GM19467 (cell line): ENCODE measurements at regions not wholly inside any gene's neighbourhood (a gene's known extent, or its start where the extent isn't known, plus 50 kb on each side); places are given as distances from the start of the nearest gene placed in this dataset.
"Not testable (repeated sequence)": the region's sequence is repeated elsewhere in the genome, so short reads cannot be mapped to it uniquely, and the experiment has no call there.

Source experiments
- ATAC-seq: cut with Tn5 transposase; IDR thresholded peaks from one replicate; pipeline ENCODE4 v1.9.1; 2021; ENCODE audit warnings: mild to moderate bottlenecking, moderate library complexity; ENCODE audit not compliant: unreplicated experiment

DNA sequence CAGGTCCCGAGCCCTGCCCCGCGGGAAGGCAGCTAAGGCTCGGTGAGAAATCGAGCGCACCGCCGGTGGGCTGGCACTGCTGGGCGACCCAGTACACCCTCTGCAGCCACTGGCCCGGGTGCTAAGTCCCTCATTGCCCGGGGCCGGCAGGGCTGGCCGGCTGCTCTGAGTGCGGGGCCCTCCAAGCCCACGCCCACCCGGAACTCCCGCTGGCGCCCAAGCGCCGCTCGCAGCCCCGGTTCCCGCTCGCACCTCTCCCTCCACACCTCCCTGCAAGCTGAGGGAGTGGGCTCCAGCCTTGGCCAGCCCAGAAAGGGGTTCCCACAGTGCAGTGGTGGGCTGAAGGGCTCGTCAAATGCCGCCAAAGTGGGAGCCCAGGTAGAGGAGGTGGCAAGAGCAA lies 63.2 kb upstream of the IER3 start:
- not testable (repeated sequence) for ATAC-seq

DNA sequence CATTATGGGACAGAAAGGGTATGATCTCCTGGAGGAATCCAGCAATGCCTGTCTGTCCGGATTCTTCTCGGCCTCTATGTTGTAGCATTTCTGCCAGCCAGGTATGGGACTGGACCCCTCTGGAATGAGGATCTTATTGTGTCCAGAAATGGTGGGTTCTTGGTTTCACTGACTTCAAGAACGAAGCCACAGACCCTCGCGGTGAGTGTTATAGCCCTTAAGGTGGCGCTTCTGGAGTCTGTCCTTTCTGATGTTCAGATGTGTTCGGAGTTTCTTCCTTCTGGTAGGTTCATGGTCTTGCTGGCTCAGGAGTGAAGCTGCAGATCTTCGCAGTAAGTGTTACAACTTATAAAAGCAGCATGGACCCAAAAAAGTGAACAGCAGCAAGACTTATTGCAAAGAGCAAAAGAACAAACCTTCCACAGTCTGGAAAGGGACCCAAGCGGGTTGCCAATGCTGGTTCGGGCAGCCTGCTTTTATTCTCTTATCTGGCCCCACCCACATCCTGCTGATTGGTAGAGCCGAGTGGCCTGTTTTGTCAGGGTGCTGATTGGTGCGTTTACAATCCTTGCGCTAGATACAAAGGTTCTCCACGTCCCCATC lies 62.3 kb upstream of the IER3 start:
- no peak for ATAC-seq

- no peak for ATAC-seq
These were observed 60.0 kb upstream of the IER3 start for GRCh38 chr6:30804333-30804732.

DNA sequence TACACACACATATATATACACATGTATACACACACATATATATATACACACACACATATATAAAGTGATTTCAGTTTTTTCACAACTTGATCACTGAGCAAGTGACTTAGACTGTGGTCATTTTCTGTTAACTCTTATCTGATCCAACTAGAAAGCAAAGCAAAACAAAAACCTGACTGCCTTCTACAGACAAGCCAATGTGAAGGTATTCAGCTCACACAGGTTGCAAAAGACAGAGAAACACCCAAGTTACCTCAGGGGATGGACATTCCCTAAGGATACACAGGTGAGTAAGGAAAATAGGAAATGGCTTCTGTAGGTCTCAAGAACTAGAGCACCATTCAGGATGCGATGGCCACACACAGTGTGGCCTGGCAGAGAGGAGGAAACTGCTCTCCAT lies 58.4 kb upstream of the IER3 start:
- no peak for ATAC-seq

GRCh38 chr6:30801950-30802349 lies 57.6 kb upstream of the IER3 start:
- ATAC-seq: no peak

DNA sequence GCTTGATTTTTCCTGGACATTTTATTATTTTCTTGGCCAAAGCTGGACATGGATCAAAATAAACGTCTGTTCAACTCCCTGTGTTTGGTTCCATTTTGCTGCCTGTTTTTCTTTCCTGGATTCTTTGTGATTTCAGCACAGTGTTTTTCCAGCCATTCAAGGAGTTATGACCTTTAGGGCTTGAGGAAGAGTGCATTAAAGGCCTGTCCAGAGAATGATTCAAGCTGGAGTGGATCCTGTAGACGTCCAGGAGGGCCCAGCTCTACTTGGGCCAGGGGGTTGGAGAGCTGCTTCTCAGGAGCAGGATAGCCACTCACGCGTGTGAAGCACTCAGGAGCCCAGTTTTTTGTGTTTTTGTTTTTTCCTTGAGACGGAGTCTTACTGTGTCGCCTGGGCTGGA lies 56.5 kb upstream of the IER3 start:
- no peak for ATAC-seq

GRCh38 chr6:30799210-30799609 lies 54.9 kb upstream of the IER3 start:
- ATAC-seq: no peak

GRCh38 chr6:30798494-30798893 lies 54.1 kb upstream of the IER3 start:
- no peak for ATAC-seq

- no peak for ATAC-seq
These were observed 51.4 kb upstream of the IER3 start for GRCh38 chr6:30795549-30796293.
